Umbilical cord (tissue), 1 donor: ENCODE measurements at regions not wholly inside any gene's neighbourhood (a gene's known extent, or its start where the extent isn't known, plus 50 kb on each side); places are given as distances from the start of the nearest gene placed in this dataset.

Experiments used
- DNase-seq: peaks from one replicate; pipeline ENCODE4 v3.0.0-alpha.2; 2015; ENCODE audit warnings: low spot score

DNA sequence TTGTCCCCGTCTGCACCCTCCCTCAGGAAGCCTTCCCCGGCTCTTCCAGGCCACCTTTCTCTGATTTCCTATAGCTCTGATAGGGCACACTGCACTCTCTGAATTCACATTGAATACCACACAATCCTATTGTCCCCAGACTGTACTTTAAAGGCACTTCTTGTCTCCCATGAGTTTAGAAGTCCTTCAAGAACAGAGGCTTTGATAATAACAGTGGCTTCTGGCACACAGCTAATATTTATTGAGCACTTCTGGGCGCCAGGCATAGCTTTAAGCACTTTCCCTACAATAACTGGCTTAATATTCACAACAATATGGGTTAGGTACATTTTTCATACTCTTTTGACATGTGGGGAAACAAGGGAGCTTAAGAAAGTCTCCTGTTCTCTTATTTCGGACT lies 169.7 kb upstream of the IRX6 start:
- no peak for DNase-seq

DNA sequence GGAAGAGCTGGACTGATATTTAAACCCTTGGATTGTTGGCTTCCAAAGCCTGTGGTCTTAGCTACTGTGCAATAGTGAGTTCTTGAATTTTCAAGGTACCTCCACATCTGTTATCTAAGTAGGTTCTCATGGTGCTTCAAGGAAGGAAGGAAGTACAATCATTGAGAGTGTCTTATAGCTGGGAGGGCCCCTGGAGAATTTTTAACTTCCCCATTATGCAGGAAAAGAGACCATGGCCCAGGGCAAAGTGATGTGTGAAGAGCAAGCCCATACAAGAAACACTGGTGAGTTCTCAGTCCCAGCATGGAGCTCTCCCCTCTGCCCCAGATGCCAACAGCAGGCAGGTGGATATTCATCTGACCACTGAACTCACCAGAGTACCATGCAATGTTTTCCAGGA lies 169.0 kb upstream of the IRX6 start:
- no peak for DNase-seq

DNA sequence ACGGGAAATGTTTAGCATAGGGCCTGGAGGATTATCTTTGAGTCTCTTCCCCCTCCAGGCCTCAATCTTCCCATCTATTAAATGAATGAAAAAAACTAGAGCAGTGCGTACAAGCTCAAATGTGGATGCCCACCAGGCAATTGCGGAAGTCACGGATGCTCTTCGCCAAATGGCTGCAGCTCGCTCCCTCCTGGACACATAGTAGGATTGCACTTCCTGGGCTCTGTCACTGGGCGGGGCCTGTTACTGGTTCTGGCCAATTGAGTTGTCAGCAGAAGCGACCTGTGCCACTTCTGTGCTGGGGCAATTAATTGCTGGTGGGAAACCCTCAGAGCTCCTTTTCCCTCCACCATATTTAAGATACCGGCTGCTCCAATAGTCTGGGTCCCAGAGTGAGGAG lies 168.2 kb upstream of the IRX6 start:
- DNase-seq: no peak

DNA sequence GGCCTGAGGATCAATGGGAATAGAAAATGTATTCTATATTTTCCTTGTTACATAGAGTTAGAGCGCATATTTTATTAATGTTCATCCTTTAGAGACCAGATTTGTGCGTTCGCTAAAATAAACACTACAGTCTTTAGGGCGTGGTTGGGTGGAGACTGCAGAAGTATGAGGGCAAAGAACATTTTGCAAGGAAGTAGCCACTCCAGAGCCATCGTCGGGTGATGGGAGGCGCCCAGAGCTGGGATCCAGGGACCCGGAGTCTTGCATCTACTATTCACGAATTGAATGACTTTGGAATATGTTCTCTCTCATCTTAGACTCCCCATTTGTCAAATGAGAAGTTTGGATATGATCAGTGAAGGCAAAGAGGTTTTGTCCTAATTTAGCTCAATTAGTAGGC lies 154.2 kb upstream of the IRX6 start:
- DNase-seq: no peak

DNA sequence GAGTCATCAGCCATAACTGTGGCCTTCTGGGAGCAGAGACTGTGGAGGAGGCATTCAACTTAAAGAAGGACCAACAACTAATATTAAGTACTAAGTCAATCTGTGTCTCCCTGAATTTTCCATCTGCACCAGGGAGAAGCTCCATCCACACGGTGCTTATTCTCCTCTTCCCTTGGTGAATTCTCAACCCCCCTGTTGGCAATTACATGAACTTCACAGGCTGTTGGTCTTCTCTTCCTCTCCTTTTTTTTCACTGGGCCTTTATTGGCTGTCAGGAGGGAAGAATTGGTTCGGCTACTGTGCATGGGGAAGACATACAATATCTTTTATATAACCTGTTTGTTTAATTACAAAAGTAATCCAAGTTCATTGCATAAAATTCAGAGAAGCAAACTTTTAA lies 152.8 kb upstream of the IRX6 start:
- no peak for DNase-seq

DNA sequence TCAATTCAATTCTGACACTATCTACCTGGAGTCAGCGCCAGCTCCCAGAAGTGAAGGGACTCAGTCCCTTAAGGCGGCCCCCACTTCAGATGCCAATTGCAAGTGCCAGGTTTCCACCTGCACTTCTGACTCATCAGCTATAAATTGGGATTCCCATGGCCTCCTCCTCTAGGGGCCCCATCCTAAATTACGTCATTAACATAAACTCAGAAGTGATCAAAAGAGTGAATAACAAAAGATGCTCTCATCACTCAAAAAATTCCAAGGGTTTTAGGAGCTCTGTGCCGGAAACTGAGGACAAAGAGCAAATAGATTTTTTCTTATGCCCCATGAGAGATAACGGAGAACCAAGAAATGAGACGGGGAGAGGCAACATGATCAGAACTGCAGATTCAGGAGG lies 148.6 kb upstream of the IRX6 start:
- no peak for DNase-seq

DNA sequence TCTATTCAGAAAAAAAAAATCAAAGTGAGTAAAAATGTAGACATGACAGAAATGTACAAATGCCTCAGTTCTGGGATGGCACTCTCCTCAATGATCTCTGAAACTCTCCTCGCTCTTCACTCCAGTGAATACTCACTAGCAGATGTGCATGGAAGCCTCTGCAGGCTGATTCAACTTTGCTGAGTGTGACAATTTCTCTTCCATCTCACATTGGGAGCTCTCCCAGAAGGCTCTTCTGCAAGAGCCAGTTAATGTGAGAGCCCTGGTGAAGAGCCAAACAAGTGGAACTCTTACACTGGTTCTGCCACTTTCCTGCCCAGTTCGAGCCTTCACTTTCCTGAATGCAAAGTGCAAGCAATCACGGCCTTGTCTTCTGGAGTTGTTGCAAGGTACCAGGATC lies 147.1 kb upstream of the IRX6 start:
- DNase-seq: no peak

DNA sequence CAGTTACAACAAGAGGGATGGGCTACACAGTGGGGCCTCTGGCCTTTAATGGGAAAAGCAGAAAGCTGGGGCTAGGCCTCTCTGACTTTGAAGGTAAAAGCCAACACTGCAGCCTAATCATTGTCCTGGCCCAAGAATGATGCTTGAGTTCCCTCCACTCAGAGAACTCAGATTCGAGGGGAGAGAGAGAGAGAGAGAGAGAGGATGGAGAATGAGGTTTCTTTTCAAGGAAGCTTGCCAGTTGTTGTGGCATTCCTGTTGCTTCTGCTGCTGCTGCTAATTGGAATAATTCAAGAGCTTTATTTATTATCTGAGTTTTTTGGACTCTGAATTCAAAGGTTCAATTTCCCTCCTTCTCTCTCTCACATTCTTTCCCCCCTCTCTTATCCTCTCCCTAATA lies 144.6 kb upstream of the IRX6 start:
- DNase-seq: no peak

DNA sequence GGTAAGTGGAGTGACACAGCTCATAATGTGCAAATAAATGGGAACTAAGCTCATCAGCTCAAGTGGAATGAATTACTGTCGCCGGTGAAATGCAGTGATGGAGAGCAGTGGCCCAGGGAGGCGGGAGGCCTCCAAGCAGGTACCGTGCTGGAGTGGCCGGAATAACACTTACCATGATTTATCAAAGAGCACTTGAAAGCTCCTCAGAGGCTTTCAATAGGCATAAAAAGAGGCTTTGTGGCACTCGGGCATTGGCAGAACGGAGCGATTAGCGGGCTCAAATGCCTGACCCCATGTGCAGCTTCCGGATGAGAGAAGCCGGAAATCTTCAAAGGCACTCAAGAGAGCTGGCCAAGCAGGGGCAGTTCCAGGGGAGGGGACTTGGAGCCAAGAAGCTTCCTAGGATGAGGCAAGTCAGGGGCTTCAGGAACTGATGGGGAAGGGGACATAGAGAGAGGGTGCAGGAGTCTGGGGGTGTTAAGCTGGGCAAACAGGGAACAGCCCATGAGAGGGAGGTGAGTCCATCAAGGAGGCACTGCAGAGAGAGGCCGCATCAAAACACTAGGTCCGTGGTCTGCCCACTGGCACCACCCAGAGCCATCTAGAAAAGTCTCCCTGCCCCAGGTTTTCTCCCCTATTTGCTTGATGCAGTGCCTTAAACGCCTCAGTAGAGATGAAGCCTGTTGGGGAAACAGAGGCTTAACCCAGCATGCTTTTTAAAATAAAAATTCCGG lies 144.0 kb upstream of the IRX6 start:
- no peak for DNase-seq

DNA sequence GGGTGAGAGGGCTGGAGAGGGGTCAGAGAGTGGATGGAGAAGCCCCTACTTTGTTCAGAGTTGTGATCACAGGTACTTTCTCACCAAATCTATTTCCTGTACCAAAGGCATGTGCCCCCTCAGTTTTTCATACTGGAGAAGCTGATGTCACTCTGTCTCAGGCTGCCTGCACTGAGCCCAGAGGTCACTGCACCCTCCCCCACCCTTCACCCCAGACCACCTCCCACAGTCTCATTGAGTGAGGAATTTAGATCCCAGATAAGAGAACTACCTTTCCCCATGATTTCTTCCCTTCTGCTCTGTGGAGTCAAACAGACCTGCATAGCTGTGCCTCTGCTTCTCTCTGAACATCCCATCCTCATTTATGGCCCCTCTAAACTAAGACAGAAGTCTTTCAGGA lies 140.0 kb upstream of the IRX6 start:
- no peak for DNase-seq

DNA sequence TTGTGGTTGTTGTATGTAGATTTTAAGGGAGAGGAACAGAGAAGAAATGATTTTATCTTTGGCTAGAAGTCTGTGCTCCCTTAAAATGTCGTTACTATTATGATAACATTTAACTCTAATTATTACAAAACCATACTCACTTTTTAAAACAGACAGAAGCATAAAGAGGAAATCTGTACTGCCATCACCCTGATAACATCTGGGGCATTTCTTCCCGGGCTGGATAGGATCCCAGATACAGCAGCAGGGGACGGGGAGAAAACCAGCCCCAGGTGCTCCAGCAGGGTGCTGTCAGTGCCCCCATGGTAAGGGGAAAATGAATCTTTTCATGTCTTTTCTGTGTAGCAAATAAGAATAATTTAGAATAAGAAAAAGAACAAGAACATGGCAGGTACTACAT lies 139.4 kb upstream of the IRX6 start:
- DNase-seq: no peak

DNA sequence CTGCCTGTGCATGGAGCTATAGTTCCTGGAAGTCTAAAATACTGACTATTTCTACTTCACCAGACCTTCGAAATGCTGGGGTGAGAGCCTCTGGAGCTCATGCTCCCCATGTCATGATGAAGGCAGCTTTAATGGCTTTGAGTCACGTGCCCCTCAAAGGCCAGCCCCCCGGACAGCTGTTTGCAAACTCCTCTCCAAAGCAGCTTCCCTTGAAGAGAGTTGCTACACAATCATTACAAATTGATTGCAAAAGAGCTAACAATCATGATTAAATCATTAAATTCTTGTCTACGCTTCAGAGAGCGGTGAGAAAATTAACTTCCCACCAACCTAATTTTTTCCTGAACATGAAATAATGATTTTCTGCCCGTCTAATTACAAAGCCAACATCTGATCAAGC lies 134.8 kb upstream of the IRX6 start:
- no peak for DNase-seq

DNA sequence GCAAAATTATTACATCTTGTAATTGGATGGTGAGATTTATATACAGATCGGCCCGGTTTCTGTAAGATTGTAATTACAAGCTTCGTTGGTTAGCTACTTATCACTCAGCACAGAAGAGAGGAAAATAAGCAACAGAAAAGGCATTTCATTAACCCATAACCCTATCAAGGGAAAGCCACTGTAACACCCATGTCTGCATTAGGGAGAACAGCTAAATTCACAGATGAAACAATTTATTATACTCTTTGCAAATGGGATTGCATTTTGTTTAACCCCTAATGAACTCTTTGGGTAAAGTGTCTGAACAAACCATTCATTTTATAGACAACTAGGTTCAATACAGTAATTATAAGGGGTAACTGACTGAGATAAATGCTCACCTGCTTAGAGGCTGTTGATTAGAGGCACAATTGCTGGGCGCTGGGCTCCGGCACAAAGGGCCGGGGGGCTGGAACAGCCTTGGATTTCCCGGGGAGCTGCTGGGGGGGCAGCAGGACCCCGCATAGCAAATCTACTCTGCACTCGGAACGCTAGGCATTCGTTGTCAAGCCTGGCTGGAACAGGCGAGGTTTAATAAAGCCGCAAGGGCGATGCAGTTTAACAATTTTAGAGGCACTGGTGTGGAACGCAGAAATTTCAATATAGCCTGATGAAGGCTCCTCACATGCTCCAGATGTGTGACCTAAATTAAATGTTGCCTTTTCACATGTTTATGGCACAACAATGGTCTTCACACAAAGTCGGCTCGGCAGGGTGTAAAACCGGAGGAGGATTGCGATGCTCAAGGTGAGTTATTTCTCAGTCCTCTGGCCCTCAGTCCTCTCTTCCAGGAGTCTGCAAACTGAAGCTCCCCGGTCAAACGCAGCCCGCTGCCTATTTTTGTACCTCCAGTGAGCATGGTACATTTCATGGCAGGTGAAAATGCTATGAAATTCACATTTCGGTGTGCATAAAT lies 134.0 kb upstream of the IRX6 start:
- DNase-seq: no peak

DNA sequence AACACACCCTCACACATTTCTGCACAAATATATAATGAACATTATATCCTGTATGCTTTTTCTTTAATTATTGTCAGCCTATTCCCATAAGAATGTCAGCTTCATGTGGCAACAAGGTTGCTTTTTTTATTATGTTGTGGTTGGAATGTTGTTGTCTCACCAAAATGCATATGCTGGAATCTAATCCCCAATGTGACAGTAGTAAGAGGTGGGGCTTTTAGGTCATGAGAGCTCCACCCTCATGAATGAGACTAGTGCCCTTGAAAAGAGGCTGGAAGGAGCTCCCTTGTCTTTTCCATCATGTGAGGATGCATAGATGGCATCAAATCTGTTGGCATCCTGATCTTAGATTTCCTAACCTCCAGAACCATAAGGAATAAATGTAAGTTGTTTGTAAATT lies 131.3 kb upstream of the IRX6 start:
- DNase-seq: no peak

DNA sequence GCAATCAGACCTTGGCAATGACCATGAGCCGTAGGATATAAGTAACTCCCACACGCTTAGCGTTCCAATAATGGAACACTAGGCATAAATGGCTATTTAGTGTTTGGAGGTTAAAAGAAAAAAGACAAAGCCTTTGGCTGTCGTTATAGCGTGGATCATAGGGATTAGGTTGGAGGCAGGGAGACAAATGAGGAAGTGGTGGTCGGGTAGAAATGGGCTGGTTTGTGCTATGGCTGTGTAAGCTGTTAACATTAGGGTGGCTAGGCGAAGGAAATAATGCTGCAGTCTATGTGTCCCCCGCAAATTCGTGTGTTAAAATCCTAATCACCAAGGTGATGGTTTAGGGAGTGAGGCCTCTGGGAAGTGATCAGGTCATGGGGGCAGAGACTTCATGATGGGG lies 120.4 kb upstream of the IRX6 start:
- no peak for DNase-seq

DNA sequence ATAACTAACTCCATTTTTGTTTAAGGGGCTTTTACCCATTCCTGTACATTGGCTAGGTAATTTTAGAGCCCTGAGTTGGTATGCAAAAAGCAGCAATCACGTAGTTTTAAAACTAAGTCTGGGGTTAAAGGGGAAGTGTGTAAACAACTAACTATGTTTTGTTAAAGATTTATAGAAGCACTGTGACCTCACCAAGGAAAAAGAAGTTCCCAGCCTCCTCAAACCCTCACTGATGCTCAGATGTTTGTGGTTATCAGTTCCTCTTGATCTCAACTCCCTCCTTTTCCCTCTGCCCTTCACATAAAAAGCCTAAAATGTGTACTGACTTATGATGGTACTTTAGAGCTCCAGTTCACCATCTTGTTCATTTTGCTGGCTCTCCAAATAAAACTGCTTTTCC lies 119.9 kb upstream of the IRX6 start:
- DNase-seq: no peak

DNA sequence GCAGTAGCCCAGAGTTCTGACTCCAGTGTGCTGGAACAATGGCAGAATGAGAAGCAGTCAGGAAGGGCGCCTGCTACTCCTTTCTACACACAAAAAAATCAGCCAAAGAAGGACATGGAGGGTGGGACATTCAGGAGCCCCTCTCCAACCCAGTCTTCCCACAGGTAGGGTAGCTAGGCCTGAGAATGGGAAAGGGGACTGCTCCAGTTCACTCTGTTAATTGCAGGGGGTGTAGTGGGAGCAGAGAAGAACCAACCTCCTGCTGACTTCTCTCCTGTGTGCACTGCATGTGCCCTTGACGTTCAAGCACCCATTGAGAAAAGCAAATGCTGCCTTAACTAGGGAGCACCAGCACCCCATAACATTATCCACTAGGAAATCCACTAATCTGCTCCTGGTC lies 119.1 kb upstream of the IRX6 start:
- DNase-seq: no peak

DNA sequence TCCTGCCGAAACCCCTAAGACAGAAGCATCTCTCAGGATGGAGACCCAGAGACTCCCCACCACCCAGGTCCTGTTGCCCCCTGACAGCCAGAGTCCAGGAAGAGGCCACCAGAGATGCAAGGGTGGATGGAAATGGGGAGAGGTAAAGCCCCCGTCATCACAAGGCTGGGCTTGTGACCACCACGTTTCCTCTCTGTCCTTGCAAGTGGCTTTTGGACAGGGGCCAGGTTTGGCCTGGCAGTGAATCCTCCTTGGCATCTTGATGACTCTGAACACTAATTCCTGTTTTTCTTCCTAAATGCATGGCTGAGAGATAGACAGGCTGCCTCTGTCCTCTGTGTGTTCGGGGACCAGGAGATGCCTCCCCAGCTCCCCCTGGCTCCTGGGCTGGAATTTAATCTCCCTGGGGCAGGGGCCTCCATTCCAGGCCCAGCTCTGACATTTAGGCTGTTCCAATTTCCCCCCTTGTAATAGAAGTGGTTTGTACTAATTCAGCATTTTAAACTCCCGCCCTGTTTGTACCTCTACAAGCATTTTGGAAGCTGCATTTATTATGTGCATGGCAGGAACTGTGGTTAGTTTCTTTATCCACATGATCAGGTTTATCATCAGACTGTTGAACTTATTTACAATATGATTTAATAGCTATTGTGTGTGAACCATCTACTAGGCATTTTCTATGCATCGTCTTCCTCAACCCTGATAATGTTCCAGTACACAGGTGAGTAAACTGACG lies 116.1 kb upstream of the IRX6 start:
- DNase-seq: no peak

DNA sequence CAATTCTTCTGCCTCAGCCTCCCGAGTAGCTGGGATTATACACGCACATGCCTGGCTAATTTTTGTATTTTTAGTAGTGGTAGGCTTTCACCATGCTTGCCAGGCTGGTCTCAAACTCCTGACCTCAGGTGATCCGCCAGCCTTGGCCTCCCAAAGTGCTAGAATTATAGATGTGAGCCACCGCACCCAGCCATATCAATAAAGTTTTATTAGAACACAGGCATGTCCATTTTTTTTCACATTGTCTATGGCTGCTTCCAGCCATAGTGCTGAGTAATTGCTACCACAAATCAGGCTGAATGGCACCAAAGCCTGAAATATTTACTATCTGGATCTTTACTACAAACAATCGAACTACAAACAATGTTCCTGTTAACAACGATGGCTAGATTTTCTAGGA lies 114.4 kb upstream of the IRX6 start:
- no peak for DNase-seq

DNA sequence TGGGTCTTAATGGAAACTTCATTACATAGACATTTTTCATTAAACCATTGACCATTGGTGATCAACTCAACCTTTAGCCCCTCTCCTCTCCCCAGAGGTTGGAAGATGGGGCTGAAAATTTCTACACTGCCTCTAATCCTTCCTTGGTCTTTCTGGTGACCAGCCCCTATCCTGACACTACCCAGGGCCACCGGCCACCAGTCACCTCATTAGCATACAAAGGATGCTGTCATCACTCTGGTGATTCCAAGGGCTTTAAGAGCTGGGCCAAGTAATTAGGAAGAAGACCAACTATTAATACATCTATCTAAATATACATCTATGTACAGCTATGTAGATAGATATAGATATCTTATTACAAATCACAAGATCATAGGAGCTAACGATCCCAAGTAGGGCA lies 111.2 kb upstream of the IRX6 start:
- no peak for DNase-seq

DNA sequence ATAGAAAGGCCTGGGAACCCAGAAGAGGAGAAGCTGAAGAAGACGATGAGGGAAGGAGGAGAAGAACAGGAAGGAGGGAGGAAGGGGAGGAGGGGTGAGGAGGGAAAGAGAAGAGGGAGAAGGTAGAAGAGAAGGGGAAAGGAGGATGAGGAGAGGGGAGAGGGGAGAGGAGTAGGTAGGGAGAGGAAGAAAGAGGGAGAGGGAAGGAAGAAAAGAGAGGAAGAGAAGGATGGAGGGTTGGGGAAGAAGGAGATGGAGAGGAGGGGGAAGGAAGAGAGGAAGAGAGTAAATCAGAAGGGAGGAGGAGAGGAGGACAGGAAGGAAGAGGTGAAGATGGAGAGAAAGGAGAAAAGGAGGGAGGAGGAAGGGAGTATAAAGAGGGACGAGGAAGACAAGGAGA lies 109.6 kb upstream of the IRX6 start:
- no peak for DNase-seq

DNA sequence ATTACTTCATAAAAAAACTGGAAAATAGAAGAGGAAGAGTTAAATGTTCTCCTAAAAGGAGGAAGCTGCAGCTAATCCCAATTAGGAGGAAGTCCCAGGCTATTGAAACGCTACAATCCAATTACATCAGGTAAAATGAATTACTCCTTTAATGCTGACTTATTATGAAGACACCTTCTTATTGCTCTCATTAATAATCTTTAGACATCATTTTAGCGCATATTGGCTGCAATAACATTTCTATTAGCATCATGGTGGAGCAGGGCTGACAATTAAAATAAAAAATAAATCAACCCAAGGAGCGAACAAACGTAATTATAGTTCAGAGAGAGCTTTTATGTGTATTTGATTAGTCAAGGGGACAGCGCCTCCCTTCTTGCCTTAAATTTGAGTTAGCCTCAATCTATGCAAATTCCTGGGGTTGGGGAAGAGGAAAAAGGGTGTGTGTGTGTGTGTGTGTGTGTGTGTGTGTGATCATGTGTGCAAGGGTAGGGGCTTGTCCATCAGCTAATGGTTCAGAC lies 109.0 kb upstream of the IRX6 start:
- no peak for DNase-seq
